Posterior vena cava (tissue), 2 donors: ENCODE measurements at regions not wholly inside any gene's neighbourhood (a gene's known extent, or its start where the extent isn't known, plus 50 kb on each side); places are given as distances from the start of the nearest gene placed in this dataset.
"Not testable (repeated sequence)": the region's sequence is repeated elsewhere in the genome, so short reads cannot be mapped to it uniquely, and the experiment has no call there.

Experiments
- DNase-seq: peaks from one replicate; pipeline ENCODE4 v3.0.0-alpha.2; 2020; ENCODE audit warnings: low spot score
- intact Hi-C, 2 donors: fragments of 100-400 bp; cut with DNase I; formaldehyde crosslinking; loops; one replicate each; pipeline versions ENCODE4 v1.14.1 to v1.14.2; 2022 to 2023
- donor health status: DM: yes; HTN: yes; CAD: no.
- donor health status: DM: yes; HTN: yes; CAD: no.

DNA sequence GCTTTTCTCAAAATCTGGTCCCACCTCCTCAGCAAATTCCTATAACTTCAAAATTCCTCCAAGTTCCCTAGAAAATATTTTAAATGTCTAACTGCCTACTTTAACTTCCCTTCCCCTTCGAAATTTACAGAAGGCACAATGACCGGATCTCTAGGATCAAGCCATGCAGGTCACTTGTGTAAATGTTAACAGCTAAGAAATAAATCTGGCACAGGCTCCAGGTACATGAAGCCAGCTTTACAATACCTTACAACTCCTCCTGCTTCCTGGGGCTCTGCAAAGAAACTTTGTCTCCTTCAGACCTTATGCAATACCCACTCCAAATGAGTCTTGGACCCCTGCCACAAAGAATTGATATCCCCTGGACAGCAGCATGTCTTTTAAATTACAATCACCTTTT lies 1164.2 kb downstream of the BRINP3 start:
- DNase-seq: no peak
- intact Hi-C loops: no loop called here

DNA sequence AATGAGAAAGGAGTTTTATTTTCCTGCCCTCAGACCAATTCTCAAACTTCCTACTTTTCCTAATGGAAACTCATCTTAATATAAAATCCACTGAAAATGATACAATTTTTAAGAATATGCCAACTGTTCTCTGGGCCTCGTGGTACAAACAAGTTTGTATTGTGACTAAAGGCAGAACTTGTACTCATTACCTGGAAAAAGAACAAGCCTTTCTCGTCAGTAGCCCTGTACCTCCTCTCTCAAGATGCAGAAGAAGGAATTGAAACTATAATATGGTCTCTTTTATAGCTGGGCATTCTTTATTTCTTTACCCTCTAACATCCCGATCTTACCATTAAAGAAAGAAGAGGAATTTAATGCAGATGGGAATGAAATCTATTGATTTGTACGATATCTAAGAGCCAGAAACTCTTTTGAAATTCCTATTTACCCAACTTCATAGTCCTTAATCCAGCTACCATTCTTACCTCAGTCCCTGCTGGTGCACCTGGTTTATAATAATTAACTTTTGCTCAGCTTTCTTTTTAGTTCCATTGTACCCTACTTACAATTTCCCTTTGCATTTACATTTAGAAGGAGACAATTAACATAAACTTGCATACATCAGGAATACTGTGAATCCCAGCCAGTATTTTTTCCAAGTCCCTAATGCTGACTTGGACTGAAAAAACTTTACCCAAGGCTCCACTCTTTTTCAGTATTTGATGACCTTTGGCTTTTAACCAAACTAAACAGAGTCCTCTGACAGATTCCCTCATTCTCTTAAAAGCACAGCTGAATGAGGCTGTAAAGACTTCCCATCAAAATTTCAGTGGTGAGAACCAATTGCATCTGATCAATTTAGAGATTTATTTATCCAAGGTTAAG lies 1162.4 kb downstream of the BRINP3 start:
- DNase-seq: no peak
- intact Hi-C loops: no loop called here

DNA sequence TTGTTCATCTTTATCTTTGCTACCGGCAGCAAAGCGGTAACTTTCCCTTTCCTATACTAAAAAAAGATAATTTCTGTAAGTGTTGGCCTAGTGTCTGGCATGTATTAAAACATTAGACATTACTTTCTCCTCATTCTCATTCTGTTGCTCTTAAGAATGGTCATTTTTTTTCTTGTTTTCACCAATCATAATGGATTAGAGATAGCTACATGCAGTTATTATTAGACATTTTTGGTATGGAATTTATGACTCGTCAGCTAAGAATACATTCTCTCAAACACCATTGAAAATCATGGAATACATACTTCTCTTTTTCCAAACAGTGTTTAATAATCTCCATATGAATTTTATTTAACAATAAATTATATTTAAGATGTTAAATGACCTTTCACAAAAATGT lies 1154.6 kb downstream of the BRINP3 start:
- DNase-seq: no peak
- intact Hi-C loops: no loop called here

DNA sequence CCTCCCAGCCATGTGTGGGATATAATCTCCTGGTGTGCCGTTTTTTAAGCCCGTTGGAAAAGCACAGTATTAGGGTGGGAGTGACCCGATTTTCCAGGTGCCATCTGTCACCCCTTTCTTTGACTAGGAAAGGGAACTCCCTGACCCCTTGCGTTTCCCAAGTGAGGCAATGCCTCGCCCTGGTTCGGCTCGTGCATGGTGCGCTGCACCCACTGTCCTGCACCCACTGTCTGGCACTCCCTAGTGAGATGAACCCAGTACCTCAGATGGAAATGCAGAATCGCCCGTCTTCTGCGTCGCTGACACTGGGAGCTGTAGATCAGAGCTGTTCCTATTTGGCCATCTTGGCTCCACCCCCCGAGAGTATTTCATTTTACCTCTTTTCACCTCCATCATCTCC lies 1146.6 kb downstream of the BRINP3 start:
- intact Hi-C loops, DNase-seq: not testable (repeated sequence)

DNA sequence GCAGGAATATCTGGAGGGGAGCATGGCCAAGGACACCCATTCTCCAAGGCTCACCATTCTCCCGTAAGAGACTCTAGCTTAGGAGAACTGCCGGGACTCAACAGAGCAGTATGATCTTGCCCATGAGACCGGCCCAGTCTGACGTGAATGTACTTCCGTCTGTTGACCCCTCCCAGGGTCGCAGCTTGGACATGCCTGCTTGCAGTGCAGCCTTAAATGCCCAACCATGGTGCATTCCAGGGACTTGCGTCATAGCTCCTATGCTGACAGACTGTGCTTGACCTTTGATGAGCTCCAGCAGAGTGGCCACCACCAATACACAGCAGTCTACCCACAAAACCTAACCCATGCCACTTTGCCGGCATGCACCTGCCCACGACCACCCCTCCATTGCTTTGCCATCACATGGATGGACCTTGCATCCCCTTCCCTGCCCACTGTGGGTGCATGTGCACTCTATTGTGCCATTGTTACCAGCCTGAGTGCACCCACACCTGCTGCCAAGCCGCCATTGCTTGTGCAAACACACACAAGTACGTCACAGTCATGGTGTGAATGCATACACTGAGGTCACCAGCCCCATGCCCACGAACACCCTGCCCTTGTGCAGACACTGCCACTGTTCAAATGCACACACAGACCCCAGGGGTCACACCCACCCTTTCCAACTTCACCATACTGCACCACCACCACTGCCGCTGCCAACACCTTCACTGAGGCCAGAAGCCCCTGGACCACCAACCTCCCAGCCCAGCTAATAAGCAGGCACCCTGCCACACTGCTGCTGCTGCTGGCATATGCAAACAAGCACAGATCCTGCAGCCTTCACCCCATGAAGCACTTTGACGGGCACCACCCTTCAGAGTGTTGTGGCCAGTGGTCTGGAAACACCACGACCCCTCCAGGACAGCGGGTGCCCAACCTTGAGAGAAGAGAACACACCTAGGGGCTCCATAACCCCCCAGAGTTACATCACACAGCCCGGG lies 1141.3 kb downstream of the BRINP3 start:
- DNase-seq: peak; percentile 79
- intact Hi-C loops: no loop called here

DNA sequence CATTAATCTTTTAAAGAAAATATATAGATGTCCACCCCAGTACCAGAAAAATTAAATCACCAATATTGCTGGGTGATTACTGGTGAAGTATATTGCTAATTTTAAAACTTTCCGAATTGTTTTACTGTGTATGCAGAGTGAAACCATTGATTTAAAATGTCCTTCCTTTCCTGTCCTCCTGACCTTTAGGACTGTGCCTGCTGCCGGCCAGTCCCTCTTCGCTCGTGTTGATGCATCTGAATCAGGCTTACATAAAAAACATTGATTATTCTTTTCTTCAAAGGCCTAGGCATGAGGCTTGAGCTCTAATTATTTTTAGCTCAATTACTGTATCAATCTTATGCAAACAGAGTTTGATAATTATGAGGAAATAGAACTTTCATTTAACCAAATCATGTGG lies 1128.1 kb downstream of the BRINP3 start:
- no peak for DNase-seq
- intact Hi-C loops: no loop called here

DNA sequence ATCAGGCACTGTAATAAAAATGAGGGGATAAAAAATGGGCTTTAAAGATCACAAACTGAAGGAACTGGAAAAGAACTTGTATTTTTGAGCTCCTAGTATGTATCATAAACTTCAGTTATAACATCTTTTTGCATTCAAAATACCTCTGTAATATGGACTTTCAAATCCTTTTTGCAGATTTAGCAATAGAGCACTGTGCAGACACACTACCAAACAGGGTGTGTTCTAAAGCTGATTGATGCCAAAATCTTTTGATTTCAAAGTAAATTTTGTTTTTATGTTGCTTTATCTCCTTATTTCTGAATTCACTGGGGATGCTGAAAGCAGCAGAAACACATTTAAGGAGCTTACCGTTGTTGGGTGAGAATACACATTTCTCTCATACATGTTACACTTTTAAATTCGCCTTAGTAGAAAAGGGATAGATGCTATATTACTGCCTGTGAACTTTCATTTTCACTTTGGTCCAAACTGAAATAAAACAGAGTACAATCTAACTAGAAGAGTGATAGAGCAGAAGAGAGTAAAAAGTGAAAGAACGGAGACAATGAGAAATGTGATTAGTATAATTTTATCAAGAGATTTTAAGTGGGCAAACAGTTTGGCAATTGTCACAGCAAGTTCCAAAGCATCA lies 1126.6 kb downstream of the BRINP3 start:
- no peak for DNase-seq
- intact Hi-C loops: no loop called here

DNA sequence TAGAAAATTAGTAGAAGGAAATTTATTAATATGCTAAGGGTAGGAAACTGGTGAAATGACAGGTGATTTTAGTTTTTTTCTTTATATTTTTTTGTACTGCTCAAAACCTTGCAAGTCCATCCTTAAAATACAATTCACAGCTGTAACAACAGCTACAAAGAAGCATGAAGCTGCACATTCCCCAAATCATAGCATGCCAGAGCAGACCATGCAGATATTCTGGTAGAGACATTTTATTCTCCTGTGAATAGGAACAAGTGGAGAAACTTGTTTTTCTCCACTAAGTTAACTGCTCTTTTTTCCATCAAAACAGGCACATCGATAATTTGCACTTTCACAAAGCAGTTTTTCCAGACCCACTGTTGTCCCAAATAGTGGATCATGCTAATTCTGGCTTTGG lies 1125.7 kb downstream of the BRINP3 start:
- intact Hi-C loops: no loop called here
- no peak for DNase-seq

DNA sequence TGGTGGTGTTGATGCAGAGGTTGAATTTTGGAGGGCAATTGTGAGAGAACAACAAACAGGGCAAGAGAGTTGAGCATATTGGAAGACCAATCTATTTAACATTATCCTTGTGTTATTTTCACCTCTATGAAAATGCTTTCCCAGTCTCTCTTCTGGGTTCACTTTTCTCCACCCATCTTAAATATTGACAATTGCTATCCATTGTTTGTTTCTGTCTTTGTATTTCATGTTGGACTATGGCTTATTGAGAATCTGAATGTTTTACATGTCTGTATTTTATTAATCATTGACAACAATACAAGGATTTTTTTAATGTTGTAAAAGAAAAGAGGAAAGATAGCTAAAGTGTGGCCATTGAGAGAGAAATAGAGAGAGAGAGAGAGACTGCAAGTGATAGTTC lies 1121.5 kb downstream of the BRINP3 start:
- DNase-seq: no peak
- intact Hi-C loops: no loop called here

DNA sequence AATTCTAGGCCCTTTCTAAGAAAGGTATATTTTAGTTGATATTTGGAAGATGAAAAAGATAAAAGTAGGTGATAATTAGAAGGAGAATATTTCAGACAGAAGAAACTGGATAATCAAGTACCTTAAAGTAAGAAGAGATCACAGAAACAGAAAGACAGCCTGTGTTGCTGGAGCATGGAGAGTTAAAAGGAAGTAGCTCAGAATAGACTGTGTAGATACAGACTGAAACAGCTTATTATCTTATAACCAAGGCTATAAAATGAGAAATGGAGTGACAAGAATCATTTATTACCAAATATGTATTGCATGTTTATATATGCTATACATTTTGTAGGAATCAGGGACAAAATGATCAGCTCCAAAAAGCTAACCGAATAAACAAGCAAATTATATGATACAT lies 1120.3 kb downstream of the BRINP3 start:
- intact Hi-C loops: no loop called here
- DNase-seq: no peak

DNA sequence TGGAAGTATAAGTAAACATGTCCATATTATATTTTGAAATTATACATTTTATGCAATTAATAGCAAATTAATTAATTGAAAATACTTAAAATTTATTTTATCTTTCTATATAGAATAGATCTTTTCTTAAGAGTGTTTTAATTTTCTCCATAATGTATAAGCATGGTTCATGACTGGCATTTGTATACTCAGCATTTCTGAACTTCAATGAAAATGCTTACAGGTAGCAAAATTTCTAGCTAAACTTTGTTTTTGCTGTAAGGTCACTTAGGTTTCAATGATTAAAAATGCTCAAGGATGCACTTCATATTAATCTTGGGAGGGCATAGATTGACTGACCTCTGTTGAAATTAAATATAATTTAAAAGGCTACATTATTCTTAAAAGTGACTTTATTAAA lies 1108.1 kb downstream of the BRINP3 start:
- DNase-seq: no peak
- intact Hi-C loops: no loop called here

DNA sequence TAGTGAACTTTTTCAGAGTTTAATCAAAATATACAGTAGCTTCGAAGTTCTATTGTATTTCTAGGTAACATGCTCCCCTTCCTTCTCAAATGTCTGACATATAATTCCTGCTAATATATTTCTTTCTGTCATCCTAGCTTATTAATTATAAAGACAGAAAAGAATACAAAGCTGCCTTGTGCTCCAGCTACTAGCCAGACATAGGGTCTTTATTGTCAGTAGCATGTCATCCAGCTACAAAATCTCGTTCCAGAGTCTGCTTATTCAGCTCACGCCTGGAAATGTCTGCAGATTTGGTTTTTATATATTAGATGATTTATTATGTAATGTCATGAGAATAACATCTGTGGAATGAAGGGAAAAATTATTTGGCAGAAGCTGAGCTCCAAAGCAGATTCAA lies 1102.8 kb downstream of the BRINP3 start:
- no peak for DNase-seq
- intact Hi-C loops: no loop called here

DNA sequence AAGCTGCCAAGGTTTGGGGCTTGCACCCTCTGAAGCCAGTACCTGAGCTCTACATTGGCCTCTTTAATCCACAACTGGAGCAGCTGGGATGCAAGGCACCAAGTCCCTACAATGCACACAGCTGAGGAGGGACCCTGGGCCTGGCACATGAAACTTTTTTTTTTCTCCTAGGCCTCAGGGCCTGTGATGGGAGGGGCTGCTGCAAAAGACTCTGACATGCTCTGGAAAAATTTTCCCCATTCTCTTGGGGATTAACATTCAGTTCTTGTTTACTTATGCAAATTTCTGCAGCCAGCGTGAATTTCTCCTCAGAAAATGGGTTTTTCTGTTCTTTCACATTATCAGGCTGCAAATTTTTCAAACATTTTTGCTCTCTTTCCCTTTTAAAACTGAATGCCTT lies 1072.2 kb downstream of the BRINP3 start:
- DNase-seq: no peak
- intact Hi-C loops: no loop called here

DNA sequence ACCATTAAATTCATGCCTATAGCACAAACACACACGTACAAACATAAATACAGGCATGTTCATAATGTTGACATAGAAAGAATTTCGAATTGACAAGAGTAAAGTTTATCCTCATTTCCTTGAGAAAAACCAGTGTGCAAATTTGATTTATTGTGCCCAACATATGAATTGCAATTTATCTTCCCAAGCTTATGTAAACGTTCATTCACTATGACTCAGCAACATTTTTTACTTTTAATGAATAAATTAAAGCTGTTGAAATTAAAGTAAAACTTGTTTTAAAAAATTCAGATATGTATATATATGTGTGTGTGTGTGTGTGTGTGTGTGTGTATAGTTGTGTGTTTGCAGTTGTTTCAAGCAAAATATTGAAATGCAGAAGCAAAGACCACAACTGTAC lies 1067.9 kb downstream of the BRINP3 start:
- intact Hi-C loops: no loop called here
- no peak for DNase-seq

DNA sequence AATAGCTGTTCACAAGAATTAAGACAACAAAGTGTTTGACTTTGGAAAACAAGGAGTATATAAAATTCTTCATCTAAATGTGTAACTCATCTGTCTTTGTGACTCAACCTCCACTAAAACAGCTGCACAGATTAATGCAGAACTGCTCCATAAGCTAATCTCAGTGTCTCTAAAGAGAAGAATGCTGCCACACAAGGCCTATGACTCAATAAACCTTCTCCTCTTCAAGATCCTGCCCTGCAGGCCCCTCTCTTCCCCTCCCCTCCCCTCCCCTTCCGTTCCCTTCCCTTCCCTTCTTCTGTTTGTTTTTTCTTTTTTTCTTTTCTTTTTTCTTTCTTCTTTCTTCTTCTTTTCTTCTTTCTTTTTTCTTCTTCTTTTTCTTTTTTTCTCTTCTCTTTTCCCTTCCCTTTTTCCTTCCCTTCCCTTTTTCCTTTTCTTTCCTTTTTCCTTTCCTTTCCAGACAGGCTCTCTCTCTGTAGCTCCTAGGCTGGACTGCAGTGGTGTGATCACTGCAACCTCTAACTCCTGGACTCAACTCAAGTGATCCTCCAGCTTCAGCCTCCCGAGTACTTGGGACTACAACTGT lies 1052.8 kb downstream of the BRINP3 start:
- intact Hi-C loops: no loop called here

DNA sequence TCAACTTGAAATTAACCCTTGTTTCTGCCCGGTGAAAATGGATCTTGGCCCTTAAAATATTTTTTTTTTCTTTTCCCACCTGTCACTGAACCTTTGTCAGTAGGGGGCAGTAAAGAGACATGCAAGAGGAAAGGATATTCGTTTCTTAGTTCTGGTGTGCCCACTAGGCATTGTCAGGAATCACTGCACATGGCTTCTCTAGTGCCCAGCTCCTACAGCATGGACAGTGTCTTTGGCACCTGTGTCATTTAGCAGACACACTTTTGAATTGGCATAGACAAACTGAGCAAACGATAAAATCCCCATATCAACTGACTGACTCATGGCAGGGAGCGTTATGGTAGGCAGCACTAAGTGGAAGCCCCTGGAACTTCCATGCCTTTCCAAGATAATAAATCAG lies 1048.1 kb downstream of the BRINP3 start:
- DNase-seq: no peak
- intact Hi-C loops: no loop called here

More for the DNA sequence above, 1052.8 kb downstream of the BRINP3 start:
- DNase-seq: no peak

DNA sequence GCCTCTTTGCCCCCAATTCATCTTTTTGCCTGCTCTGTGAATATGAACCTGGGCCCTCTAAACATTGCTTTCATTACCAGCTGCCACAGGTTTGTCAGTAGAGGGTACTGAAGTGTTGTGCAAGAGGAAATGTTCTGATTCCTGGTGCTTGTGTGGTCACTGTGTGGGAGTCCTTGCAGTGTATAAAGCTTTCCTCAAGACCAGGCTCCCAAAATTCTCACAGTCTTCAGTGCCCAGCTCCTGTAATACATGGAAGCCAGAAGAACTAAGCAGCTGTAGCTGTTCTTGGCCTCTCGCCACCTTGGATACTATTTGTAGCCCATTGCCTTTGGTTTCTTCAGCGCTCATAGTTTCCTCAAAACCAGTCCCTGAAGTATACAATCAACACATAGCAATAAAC lies 1046.2 kb downstream of the BRINP3 start:
- intact Hi-C loops: no loop called here

DNA sequence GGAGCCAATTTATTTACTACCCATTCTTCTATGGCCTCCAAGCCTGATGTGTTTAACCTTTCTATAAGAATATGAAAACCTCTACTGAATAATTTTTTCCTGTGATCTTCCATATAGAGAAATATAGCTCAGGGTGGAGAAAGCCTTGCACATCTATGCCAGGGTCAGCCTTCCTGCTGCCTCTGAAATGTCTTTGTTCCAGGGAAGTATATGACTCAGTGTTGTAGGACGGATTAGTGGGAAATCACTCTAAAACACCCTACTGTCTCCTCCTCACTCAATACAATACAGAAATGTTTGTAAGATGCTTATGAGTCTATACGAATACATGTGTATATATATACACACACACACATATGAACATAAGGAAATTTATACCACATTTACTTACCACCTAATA lies 1044.9 kb downstream of the BRINP3 start:
- intact Hi-C loops: no loop called here
- no peak for DNase-seq

More for the DNA sequence above, 1046.2 kb downstream of the BRINP3 start:
- no peak for DNase-seq

DNA sequence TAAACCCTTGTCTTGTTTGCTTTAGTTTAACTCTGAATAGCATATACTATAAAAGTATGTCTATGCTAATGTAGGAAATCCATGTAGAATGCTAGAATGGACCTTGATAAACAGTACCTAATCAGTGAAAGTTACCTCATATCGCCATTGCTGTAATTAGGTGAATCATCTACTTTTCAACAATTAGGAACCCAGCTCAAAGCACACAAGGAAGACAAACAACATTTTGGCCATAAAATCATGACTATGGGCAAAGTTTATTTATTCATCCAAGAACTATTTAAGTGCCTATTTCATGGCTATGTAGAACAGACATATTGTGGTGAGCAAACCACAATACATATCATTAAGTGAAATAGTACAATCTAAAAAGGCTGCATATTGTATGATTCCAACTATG lies 1043.2 kb downstream of the BRINP3 start:
- intact Hi-C loops: no loop called here

DNA sequence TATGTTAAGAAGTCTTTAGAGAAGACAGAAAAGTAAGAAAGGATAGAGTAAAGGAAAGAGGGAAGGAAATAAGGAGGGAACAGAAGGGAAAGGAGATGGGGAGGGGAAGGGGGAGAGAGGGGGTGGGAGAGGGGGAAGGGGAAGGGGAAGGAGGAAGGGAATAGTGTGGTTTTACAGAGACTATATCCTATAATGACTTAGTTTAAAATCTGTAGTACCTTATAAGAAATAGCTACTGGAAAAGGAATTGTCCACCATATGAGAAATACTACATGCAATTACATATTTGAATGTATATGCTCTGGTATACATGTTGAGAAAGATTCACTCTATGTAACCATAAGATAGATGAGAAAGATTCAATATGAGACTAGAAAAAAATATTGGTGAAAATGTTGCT lies 1042.3 kb downstream of the BRINP3 start:
- DNase-seq: no peak
- intact Hi-C loops: no loop called here

More for the DNA sequence above, 1043.2 kb downstream of the BRINP3 start:
- no peak for DNase-seq
